OCI-LY3 (cell line): ENCODE measurements at regions not wholly inside any gene's neighbourhood (a gene's known extent, or its start where the extent isn't known, plus 50 kb on each side); places are given as distances from the start of the nearest gene placed in this dataset.
"Not testable (repeated sequence)": the region's sequence is repeated elsewhere in the genome, so short reads cannot be mapped to it uniquely, and the experiment has no call there.

Experiments used
- EZH2phosphoT487 ChIP-seq: fragments of 200-600 bp; shearing (Covaris generic); IDR thresholded peaks from 2 replicates; pipeline ENCODE4 v1.6.1; 2018; ENCODE audit warnings: antibody characterized with exemption, mixed run types, low read depth
- TF ChIP-seq, protein P1 (sequence below): fragments of 200-600, 300-600 bp; sonication (generic); IDR thresholded peaks from 2 replicates; pipeline ENCODE4 v1.5.1; 2014; ENCODE audit warnings: antibody characterized with exemption, low read length, low read depth

GRCh38 chr4:17018621-17019020 is 120.2 kb upstream of the LDB2 start:
- TF ChIP-seq, protein P1, sequence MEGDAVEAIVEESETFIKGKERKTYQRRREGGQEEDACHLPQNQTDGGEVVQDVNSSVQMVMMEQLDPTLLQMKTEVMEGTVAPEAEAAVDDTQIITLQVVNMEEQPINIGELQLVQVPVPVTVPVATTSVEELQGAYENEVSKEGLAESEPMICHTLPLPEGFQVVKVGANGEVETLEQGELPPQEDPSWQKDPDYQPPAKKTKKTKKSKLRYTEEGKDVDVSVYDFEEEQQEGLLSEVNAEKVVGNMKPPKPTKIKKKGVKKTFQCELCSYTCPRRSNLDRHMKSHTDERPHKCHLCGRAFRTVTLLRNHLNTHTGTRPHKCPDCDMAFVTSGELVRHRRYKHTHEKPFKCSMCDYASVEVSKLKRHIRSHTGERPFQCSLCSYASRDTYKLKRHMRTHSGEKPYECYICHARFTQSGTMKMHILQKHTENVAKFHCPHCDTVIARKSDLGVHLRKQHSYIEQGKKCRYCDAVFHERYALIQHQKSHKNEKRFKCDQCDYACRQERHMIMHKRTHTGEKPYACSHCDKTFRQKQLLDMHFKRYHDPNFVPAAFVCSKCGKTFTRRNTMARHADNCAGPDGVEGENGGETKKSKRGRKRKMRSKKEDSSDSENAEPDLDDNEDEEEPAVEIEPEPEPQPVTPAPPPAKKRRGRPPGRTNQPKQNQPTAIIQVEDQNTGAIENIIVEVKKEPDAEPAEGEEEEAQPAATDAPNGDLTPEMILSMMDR = not testable (repeated sequence)
- not testable (repeated sequence) for TF ChIP-seq EZH2phosphoT487
